ENCODE measurements at regions not wholly inside any gene's neighbourhood (a gene's known extent, or its start where the extent isn't known, plus 50 kb on each side); places are given as distances from the start of the nearest gene placed in this dataset.

DNA sequence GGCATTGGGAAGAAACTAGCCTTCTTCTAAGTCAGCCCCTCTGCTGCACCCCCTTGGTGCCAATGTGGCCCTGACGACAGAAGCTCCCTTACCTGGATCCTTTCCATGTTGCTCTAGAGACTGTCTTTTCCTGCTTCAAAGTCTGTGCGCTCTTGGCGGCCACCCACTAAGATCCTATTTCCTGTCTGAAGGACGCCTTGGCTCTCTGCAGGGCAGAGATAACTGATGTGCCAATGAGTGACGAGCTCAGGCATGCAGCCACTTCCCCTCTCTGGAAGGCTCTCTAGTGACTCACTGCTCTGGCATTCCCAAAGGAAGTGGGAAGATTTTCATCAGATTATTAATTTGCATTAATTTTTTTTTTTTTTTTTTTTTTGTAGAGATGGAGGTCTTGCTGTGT lies 273.5 kb downstream of the CDH20 start:
- TF ChIP-seq NCOR1 (IDR thresholded peaks at IDR 0.05) = peak; percentile 25; the same call in 1 of the 2 replicates
- peak; percentile 83 for TF ChIP-seq SPI1 (IDR thresholded peaks at IDR 0.05; ENCODE audit: borderline replicate concordance, low read depth, low read length)
- TF ChIP-seq TAL1 (IDR thresholded peaks at IDR 0.05) = peak; percentile 21; the same call in 1 of the 2 replicates
- TF ChIP-seq CBFA2T3 (IDR thresholded peaks at IDR 0.05) = peak; percentile 54
- TF ChIP-seq SMARCE1 (IDR thresholded peaks at IDR 0.05) = 0 out of 2 replicates have a peak, but pooled peaks have one; percentile 21
- no peak for TF ChIP-seq RBM22 (IDR thresholded peaks at IDR 0.05; ENCODE audit: low read depth, low read length, poor library complexity, severe bottlenecking)
- no peak for TF ChIP-seq NCOA6 (IDR thresholded peaks at IDR 0.05)
- peak; percentile 80 for TF ChIP-seq ARID1B (IDR thresholded peaks at IDR 0.05)
- TF ChIP-seq, protein P1, sequence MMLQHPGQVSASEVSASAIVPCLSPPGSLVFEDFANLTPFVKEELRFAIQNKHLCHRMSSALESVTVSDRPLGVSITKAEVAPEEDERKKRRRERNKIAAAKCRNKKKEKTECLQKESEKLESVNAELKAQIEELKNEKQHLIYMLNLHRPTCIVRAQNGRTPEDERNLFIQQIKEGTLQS (IDR thresholded peaks at IDR 0.05) = peak; percentile 32; the same call in 1 of the 2 replicates
- TF ChIP-seq, protein P1 (CRISPR knock-in tag; conservative IDR thresholded peaks at IDR 0.05) = no peak
- no peak for TF ChIP-seq TEAD1 (CRISPR knock-in tag; IDR thresholded peaks at IDR 0.05)
- peak; percentile 53; the same call in 1 of the 2 replicates for TF ChIP-seq SMARCA4 (IDR thresholded peaks at IDR 0.05)
- TF ChIP-seq SMAD4 (CRISPR knock-in tag; conservative IDR thresholded peaks at IDR 0.05) = 0 out of 2 replicates have a peak, but pooled peaks have one; percentile 22
- peak; percentile 57 for TF ChIP-seq TCF3 (CRISPR knock-in tag; IDR thresholded peaks at IDR 0.05)
- peak; percentile 70 for TF ChIP-seq FOSL1 (tag; conservative IDR thresholded peaks at IDR 0.05)
- TF ChIP-seq EP300 (IDR thresholded peaks at IDR 0.05; ENCODE audit: low read length) = peak; percentile 32; the same call in 1 of the 2 replicates
- TF ChIP-seq MEIS2 (IDR thresholded peaks at IDR 0.05; ENCODE audit: partially characterized antibody) = peak; percentile 31
- TF ChIP-seq HES1 (IDR thresholded peaks at IDR 0.05; ENCODE audit: low read depth) = 0 out of 2 replicates have a peak, but pooled peaks have one; percentile 30
- 0 out of 2 replicates have a peak, but pooled peaks have one; percentile 10 for TF ChIP-seq EGR1 (conservative IDR thresholded peaks at IDR 0.05)
- no peak for TF ChIP-seq ZZZ3 (IDR thresholded peaks at IDR 0.05)
- peak; percentile 58; the same call in 1 of the 2 replicates for TF ChIP-seq TEAD4 (IDR thresholded peaks at IDR 0.05; ENCODE audit: low read length)
- TF ChIP-seq TEAD4 (CRISPR knock-in tag; IDR thresholded peaks at IDR 0.05; ENCODE audit: borderline replicate concordance) = no peak
- TF ChIP-seq JUND (IDR thresholded peaks at IDR 0.05; ENCODE audit: borderline replicate concordance, low read depth, low read length) = peak; percentile 60
- TF ChIP-seq JUND (tag; IDR thresholded peaks at IDR 0.05; ENCODE audit: borderline replicate concordance, low read depth, low read length) = peak; percentile 63; the same call in 2 of the 3 replicates
- DNase-seq (ENCODE audit: extremely low read depth in 1 of 4, low spot score in 3 of 4) (peak in 2 of 4 experiments; percentile 19 to 24), ATAC-seq (peak; percentile 51; the same call in 1 of the 3 replicates), FAIRE-seq (peak; percentile 32)
- no peaks in the 10 kb centered on the region for H3K9me1 ChIP-seq (ENCODE audit: control insufficient read depth, insufficient read depth, low read length)
- H3K9me3 ChIP-seq (replicated peaks; ENCODE audit: control insufficient read depth, insufficient read depth, low read depth, low read length) = no peaks in the 10 kb centered on the region
- 0 out of 4 replicates have a peak overlapping the region, but pooled peaks of 1 of the 2 experiments have one; percentile 46 for H3K9ac ChIP-seq (ENCODE audit: insufficient read depth in 1 of 2, low read depth in 2 of 2, low read length in 2 of 2)
- no peaks in the 10 kb centered on the region; a peak in 1 of 5 replicates for H3K4me1 ChIP-seq (replicated peaks in 1 of 2; ENCODE audit: control insufficient read depth in 2 of 2, insufficient read depth in 2 of 2, low read length in 2 of 2)
- H3K27me3 ChIP-seq (ENCODE audit: control insufficient read depth in 2 of 2, insufficient read depth in 2 of 2, low read length in 2 of 2) = no peaks in the 10 kb centered on the region
- H4K20me1 ChIP-seq (replicated peaks; ENCODE audit: control insufficient read depth, insufficient read depth, low read length) = no peaks in the 10 kb centered on the region
- ChIA-PET CTCF (ENCODE audit: low intra/inter-chr PET ratio) (no interaction called here), POLR2A (no interaction called here)
- H3K4me3 ChIP-seq = peak overlapping the region; percentile 38
- no peaks in the 10 kb centered on the region for H3K36me3 ChIP-seq (ENCODE audit: control insufficient read depth, insufficient read depth, low read length)
- H3K79me2 ChIP-seq (ENCODE audit: control insufficient read depth, insufficient read depth, low read length) = no peaks in the 10 kb centered on the region
- H3K4me2 ChIP-seq (ENCODE audit: insufficient read depth, low read length) = peak overlapping the region; percentile 69
- in situ Hi-C loops (cut with MboI) = no loop called here
- WGBS (ENCODE audit: insufficient coverage, low coverage, missing lambda C conversion rate) = 0% methylated on average over 5 of the region's 5 CpGs
- BruUV-seq (replicated peaks) = no TSS peak
- H3K27ac ChIP-seq (ENCODE audit: extremely low read depth, low read depth, low read length) = no peak overlapping the region; the same call in 2 of the 3 replicates
- intact Hi-C loops (cut with micrococcal nuclease) = no loop called here
- H2AFZ ChIP-seq (ENCODE audit: low read depth, low read length) = peak overlapping the region; percentile 48

Measured in K562 (cell line).